ENCODE measurements at regions not wholly inside any gene's neighbourhood (a gene's known extent, or its start where the extent isn't known, plus 50 kb on each side); places are given as distances from the start of the nearest gene placed in this dataset.

DNA sequence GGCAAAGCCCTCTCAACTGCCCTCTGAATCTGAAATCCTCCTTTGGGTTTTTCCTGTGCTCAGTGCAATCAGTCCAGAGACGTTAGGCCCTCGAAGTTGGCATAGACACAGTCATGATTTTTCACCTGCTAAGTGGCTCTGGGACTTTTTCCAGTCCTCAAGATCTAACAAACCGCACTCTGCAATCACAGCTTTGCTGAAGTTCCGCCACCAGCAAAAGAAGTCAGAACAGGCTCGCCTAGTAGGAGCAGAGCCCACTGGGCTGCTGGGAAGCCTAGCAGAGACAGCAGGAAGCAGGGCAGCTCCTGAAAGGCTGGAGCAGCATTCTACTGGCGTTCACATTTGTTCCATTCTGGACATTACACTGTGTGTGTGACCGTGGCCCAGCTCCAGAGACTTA lies 222.8 kb upstream of the KIF2A start:
- TF ChIP-seq, protein P1, sequence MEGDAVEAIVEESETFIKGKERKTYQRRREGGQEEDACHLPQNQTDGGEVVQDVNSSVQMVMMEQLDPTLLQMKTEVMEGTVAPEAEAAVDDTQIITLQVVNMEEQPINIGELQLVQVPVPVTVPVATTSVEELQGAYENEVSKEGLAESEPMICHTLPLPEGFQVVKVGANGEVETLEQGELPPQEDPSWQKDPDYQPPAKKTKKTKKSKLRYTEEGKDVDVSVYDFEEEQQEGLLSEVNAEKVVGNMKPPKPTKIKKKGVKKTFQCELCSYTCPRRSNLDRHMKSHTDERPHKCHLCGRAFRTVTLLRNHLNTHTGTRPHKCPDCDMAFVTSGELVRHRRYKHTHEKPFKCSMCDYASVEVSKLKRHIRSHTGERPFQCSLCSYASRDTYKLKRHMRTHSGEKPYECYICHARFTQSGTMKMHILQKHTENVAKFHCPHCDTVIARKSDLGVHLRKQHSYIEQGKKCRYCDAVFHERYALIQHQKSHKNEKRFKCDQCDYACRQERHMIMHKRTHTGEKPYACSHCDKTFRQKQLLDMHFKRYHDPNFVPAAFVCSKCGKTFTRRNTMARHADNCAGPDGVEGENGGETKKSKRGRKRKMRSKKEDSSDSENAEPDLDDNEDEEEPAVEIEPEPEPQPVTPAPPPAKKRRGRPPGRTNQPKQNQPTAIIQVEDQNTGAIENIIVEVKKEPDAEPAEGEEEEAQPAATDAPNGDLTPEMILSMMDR (IDR thresholded peaks at IDR 0.05; ENCODE audit: low read depth, low read length, poor library complexity, severe bottlenecking) = no peak
- no peak for TF ChIP-seq EZH2phosphoT487 (IDR thresholded peaks at IDR 0.05; ENCODE audit: borderline replicate concordance, low read length)

Measured in DOHH2 (cell line).